HUES48 (cell line): ENCODE measurements at regions not wholly inside any gene's neighbourhood (a gene's known extent, or its start where the extent isn't known, plus 50 kb on each side); places are given as distances from the start of the nearest gene placed in this dataset.

ENCODE experiments used
- H3K27ac ChIP-seq: one replicate; pipeline ENCODE4 v1.7.0; 2013; ENCODE audit warnings: low read depth, low read length, inconsistent platforms
- H3K27me3 ChIP-seq: 2 replicates; pipeline ENCODE4 v1.6.1; 2013; ENCODE audit warnings: mild to moderate bottlenecking, low read length; ENCODE audit not compliant: control insufficient read depth, insufficient read depth
- H3K36me3 ChIP-seq: 2 replicates; pipeline ENCODE4 v1.6.1; 2013; ENCODE audit warnings: low read length; ENCODE audit not compliant: control insufficient read depth, insufficient read depth
- H3K4me1 ChIP-seq: 2 replicates; pipeline ENCODE4 v1.6.1; 2013; ENCODE audit warnings: mild to moderate bottlenecking, low read length; ENCODE audit not compliant: control insufficient read depth, insufficient read depth
- H3K4me3 ChIP-seq: 2 replicates; pipeline ENCODE4 v1.5.1; 2013; ENCODE audit warnings: mild to moderate bottlenecking, low read depth, low read length
- H3K9ac ChIP-seq: 2 replicates; pipeline ENCODE4 v1.6.1; 2013; ENCODE audit warnings: mild to moderate bottlenecking, low read depth, low read length, moderate library complexity
- H3K9me3 ChIP-seq: 2 replicates; pipeline ENCODE4 v1.6.1; 2013; ENCODE audit warnings: low read length; ENCODE audit not compliant: control insufficient read depth, insufficient read depth

DNA sequence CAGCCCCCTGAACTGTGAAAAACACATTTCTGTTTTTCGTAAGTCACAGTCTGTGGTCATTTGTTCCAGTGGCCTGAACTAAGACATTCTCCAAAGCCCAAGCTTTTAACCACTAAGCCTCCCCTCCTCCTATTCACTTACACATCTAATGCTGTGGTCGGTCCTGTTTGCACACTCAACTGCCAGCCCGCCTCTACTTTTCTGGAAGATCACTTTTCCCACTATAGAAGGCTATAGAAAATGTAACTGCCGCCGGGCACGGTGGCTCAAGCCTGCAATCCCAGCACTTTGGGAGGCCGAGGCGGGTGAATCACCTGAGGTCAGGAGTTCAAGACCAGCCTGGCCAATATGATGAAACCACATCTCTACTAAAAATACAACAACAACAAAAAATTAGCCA lies 524.7 kb upstream of the TMEM132C start:
- Histone ChIP-seq H3K36me3 (no peaks in the 10 kb centered on the region), H3K4me3 (no peak overlapping the region), H3K27ac (no peak overlapping the region), H3K27me3 (no peaks in the 10 kb centered on the region), H3K9ac (no peak overlapping the region), H3K9me3 (no peaks in the 10 kb centered on the region), H3K4me1 (peaks cover 18% of the 10 kb centered on the region)

- H3K27me3 ChIP-seq, result no peaks in the 10 kb centered on the region
- no peak overlapping the region for H3K4me3 ChIP-seq
- H3K4me1 ChIP-seq, result peaks cover 8% of the 10 kb centered on the region; the same call in 1 of the 2 replicates
- H3K27ac ChIP-seq, result no peak overlapping the region
- no peak overlapping the region for H3K9ac ChIP-seq
- no peaks in the 10 kb centered on the region for H3K9me3 ChIP-seq
- no peaks in the 10 kb centered on the region for H3K36me3 ChIP-seq
Measured at GRCh38 chr12:127745469-127746212, 521.3 kb upstream of the TMEM132C start.

DNA sequence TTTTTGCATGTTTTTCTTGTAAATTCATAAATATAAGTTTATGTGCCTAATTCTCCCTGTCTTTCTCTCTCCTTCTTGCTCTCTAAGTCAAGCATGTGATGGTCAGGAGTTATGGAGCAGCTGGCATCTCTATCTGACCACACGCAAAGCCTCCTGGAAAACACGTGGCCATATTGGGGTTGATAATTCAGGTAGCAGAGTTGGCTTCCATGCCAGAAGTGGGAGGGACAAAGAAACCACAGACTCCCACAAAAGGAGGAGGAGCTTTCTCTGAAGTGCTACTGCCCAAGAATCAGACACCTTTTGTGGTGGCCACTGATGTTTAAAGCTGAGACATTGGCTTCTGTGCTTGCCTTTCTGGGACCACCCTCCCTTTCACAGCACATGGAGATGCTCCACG lies 517.6 kb upstream of the TMEM132C start:
- H3K27me3 ChIP-seq, result no peaks in the 10 kb centered on the region
- H3K36me3 ChIP-seq, result no peaks in the 10 kb centered on the region

GRCh38 chr12:127750076-127750840 lies 516.7 kb upstream of the TMEM132C start:
- Histone ChIP-seq H3K4me3 (no peak overlapping the region), H3K27me3 (no peaks in the 10 kb centered on the region), H3K27ac (no peak overlapping the region), H3K4me1 (0 out of 2 replicates have a peak, but pooled peaks cover 4% of the 10 kb centered on the region), H3K9ac (no peak overlapping the region), H3K9me3 (no peaks in the 10 kb centered on the region), H3K36me3 (no peaks in the 10 kb centered on the region)

More for the DNA sequence above, 517.6 kb upstream of the TMEM132C start:
- Histone ChIP-seq H3K4me1 (0 out of 2 replicates have a peak, but pooled peaks cover 4% of the 10 kb centered on the region), H3K9me3 (no peaks in the 10 kb centered on the region), H3K9ac (no peak overlapping the region), H3K27ac (no peak overlapping the region), H3K4me3 (no peak overlapping the region)

DNA sequence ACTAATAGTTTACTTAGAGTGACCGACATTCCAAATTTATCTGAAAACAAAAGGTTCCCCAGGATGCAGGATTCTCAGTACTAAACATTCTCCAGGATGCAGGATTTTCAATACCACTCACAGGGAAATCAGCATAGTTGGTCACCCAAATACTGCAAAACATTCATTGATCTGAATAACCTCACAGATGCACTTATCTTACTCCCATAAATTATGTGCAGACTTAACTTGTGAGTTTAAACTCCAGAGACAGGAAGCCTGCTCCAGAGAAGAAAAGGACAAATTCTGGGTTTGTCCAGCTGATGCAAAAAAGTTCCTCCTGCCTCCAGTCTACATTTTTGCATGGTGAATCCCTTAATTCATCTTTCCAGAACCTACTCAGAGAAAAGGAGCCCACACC lies 514.2 kb upstream of the TMEM132C start:
- Histone ChIP-seq H3K4me3 (no peak overlapping the region), H3K9me3 (no peaks in the 10 kb centered on the region), H3K4me1 (0 out of 2 replicates have a peak, but pooled peaks cover 4% of the 10 kb centered on the region), H3K9ac (no peak overlapping the region), H3K27ac (no peak overlapping the region), H3K27me3 (no peaks in the 10 kb centered on the region), H3K36me3 (no peaks in the 10 kb centered on the region)

DNA sequence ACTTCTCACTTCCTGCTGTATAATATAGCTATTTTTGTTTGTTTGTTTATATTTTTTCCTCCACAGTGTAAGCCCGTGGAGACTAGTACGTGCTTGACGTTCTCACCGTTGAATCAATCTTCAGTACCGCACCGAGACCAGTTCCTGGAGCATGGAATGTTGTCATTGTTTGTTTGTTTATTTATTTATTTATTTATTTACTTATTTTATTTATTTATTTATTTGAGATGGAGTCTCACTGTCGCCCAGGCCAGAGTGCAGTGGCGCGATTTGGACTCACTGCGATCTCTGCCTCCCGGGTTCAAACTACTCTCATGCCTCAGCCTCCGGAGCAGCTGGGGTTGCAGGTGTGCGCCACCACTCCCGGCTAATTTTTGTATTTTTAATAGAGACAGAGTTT lies 506.6 kb upstream of the TMEM132C start:
- H3K27ac ChIP-seq, result no peak overlapping the region
- H3K4me3 ChIP-seq, result no peak overlapping the region
- H3K4me1 ChIP-seq, result peaks cover 12% of the 10 kb centered on the region
- H3K9me3 ChIP-seq, result no peaks in the 10 kb centered on the region
- H3K27me3 ChIP-seq, result no peaks in the 10 kb centered on the region
- H3K9ac ChIP-seq, result no peak overlapping the region
- no peaks in the 10 kb centered on the region for H3K36me3 ChIP-seq

- Histone ChIP-seq H3K4me1 (peaks cover 13% of the 10 kb centered on the region), H3K36me3 (no peaks in the 10 kb centered on the region), H3K4me3 (no peak overlapping the region), H3K9ac (no peak overlapping the region), H3K27me3 (no peaks in the 10 kb centered on the region), H3K27ac (no peak overlapping the region), H3K9me3 (no peaks in the 10 kb centered on the region)
Measured at GRCh38 chr12:127760996-127761395, 506.0 kb upstream of the TMEM132C start.

- peaks cover 21% of the 10 kb centered on the region for H3K4me1 ChIP-seq
- no peak overlapping the region for H3K9ac ChIP-seq
- H3K27me3 ChIP-seq, result no peaks in the 10 kb centered on the region
- no peak overlapping the region for H3K27ac ChIP-seq
- H3K9me3 ChIP-seq, result no peaks in the 10 kb centered on the region
- H3K4me3 ChIP-seq, result no peak overlapping the region
- H3K36me3 ChIP-seq, result no peaks in the 10 kb centered on the region
Measured at GRCh38 chr12:127761880-127762279, 505.1 kb upstream of the TMEM132C start.

DNA sequence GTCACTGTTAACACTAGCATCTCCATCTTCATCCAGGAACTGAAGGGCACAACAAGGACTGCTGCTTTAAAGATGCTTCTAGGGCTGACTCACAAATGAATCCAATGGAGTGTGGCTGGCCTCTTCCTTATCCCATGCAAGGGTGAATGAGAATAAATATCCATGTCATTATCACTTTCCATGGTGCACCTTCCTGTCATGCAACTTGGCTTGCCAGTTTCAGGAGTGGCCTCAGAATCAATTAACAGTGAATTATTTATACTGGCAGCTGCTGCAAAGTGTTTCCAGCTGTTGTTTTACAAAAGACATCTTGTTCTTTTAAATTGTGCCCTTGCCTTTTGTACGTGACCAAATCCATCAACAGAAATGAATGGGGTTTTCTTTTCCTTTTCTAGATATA lies 499.3 kb upstream of the TMEM132C start:
- Histone ChIP-seq H3K9ac (no peak overlapping the region), H3K4me1 (peaks cover 10% of the 10 kb centered on the region; the same call in 1 of the 2 replicates), H3K36me3 (no peaks in the 10 kb centered on the region), H3K9me3 (no peaks in the 10 kb centered on the region), H3K27ac (no peak overlapping the region), H3K27me3 (no peaks in the 10 kb centered on the region), H3K4me3 (no peak overlapping the region)

GRCh38 chr12:127770118-127770517 lies 496.9 kb upstream of the TMEM132C start:
- peaks cover 10% of the 10 kb centered on the region; the same call in 1 of the 2 replicates for H3K4me1 ChIP-seq
- no peak overlapping the region for H3K4me3 ChIP-seq
- no peak overlapping the region for H3K27ac ChIP-seq
- H3K36me3 ChIP-seq, result no peaks in the 10 kb centered on the region
- no peaks in the 10 kb centered on the region for H3K27me3 ChIP-seq
- H3K9me3 ChIP-seq, result no peaks in the 10 kb centered on the region
- no peak overlapping the region for H3K9ac ChIP-seq

GRCh38 chr12:127771546-127771945 lies 495.4 kb upstream of the TMEM132C start:
- no peak overlapping the region for H3K9ac ChIP-seq
- H3K4me1 ChIP-seq, result peaks cover 4% of the 10 kb centered on the region; the same call in 1 of the 2 replicates
- H3K4me3 ChIP-seq, result no peak overlapping the region
- no peaks in the 10 kb centered on the region for H3K36me3 ChIP-seq
- no peaks in the 10 kb centered on the region for H3K27me3 ChIP-seq
- H3K27ac ChIP-seq, result no peak overlapping the region
- no peaks in the 10 kb centered on the region for H3K9me3 ChIP-seq
